Peyer's patch (tissue), 4 donors: ENCODE measurements at regions not wholly inside any gene's neighbourhood (a gene's known extent, or its start where the extent isn't known, plus 50 kb on each side); places are given as distances from the start of the nearest gene placed in this dataset.

ENCODE experiments used
- DNase-seq, 3 donors: peaks; one replicate each; pipeline ENCODE4 v3.0.0-alpha.2; 2017 to 2019
- H3K27ac ChIP-seq, 4 donors: fragments of 200-600 bp; sonication (generic); one replicate each; pipeline ENCODE4 v1.5.1; 2016 to 2019
- H3K27me3 ChIP-seq, 2 donors: fragments of 200-600 bp; sonication (generic); one replicate each; pipeline ENCODE4 v1.5.1; 2019
- H3K36me3 ChIP-seq, 3 donors: fragments of 200-600 bp; sonication (generic); one replicate each; pipeline ENCODE4 v1.5.1; 2016 to 2019
- H3K4me1 ChIP-seq, 4 donors: fragments of 200-600 bp; sonication (generic); one replicate each; pipeline ENCODE4 v1.5.1; 2016 to 2019
- H3K4me3 ChIP-seq, 4 donors: fragments of 200-600 bp; sonication (generic); 1 replicate in 3 of 4; 2 replicates in 1 of 4; pipeline ENCODE4 v1.5.1; 2016 to 2019; ENCODE audit warnings: mild to moderate bottlenecking in 1 of 4
- H3K9me3 ChIP-seq, 4 donors: fragments of 200-600 bp; sonication (generic); one replicate each; pipeline ENCODE4 v1.5.1; 2016 to 2019; ENCODE audit warnings: mild to moderate bottlenecking in 1 of 4
- POLR2A ChIP-seq, 2 donors: fragments of 450-650 bp; IDR thresholded peaks; one replicate each; pipeline ENCODE4 v1.5.1; 2017; ENCODE audit warnings: antibody characterized with exemption in 2 of 2, mild to moderate bottlenecking in 2 of 2, moderate library complexity in 2 of 2
- TF ChIP-seq, protein P1 (sequence below), 6 experiments: fragments of 450-650 bp in 4 of 6; fragments of 200-600 bp in 2 of 6; sonication (generic) in 1 of 6; IDR thresholded peaks; one replicate each; pipeline ENCODE4 v1.5.1; 2017 to 2019; ENCODE audit warnings: antibody characterized with exemption in 6 of 6, mild to moderate bottlenecking in 3 of 6, moderate library complexity in 1 of 6

DNA sequence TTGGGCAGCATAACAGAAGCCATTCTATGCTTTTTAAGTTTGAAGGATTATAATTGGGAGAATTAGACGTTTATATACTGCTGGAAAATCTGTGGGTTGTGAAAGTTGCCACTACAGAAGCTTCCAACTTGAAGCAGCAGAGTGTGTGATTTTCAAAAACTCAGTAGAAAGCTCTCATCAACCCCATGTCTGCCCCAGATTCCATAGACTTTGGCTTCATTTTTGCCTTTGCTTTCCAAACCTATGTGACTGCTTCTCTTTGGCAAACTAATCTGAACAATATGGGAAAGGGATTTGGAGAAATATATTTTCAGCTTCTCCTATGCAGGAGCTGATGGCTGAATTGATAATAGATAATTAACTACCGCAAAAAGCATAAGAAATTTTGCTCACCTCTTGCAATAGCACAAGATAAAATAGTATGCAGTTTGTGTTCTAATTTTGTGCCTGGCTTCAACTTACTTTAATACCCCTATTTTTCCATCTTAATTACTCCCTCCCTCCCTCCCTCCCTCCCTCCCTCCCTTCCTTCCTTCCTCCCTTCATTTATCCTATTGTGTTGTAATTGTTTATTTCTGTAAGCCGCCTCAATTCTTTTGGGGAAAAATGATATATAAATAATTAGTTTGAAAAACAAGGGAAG, 214.1 kb upstream of the HS3ST5 start:
- TF ChIP-seq, protein P1, sequence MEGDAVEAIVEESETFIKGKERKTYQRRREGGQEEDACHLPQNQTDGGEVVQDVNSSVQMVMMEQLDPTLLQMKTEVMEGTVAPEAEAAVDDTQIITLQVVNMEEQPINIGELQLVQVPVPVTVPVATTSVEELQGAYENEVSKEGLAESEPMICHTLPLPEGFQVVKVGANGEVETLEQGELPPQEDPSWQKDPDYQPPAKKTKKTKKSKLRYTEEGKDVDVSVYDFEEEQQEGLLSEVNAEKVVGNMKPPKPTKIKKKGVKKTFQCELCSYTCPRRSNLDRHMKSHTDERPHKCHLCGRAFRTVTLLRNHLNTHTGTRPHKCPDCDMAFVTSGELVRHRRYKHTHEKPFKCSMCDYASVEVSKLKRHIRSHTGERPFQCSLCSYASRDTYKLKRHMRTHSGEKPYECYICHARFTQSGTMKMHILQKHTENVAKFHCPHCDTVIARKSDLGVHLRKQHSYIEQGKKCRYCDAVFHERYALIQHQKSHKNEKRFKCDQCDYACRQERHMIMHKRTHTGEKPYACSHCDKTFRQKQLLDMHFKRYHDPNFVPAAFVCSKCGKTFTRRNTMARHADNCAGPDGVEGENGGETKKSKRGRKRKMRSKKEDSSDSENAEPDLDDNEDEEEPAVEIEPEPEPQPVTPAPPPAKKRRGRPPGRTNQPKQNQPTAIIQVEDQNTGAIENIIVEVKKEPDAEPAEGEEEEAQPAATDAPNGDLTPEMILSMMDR (IDR thresholded peaks at IDR 0.05): no peak
- TF ChIP-seq POLR2A (IDR thresholded peaks at IDR 0.05): no peak
- Histone ChIP-seq H3K27ac (no peak overlapping the region), H3K27me3 (no peaks in the 10 kb centered on the region), H3K9me3 (no peaks in the 10 kb centered on the region), H3K36me3 (no peaks in the 10 kb centered on the region), H3K4me1 (no peaks in the 10 kb centered on the region), H3K4me3 (no peak overlapping the region)
- no peak for DNase-seq

DNA sequence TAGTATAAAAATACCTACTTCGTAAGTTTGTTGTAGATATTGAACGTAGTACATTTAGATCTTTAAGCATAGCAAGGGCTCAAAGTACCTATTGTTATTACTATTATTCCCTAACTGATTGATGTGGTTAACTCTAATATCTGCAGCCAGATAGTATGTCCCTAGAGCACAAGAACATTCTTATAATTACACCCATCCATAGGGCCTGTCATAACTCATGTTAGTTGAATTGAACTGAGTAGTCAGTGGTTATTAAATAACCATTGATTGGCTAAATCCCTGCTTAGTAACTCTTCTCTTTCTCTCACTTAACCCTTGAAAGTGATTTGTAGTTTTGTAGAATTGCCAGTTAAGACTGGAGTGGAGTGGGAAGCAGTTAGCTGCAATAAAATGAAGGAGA, 207.5 kb upstream of the HS3ST5 start:
- H3K4me3 ChIP-seq: no peak overlapping the region
- H3K9me3 ChIP-seq: no peaks in the 10 kb centered on the region
- no peaks in the 10 kb centered on the region for H3K36me3 ChIP-seq
- DNase-seq: no peak
- no peaks in the 10 kb centered on the region for H3K27me3 ChIP-seq
- H3K4me1 ChIP-seq: no peaks in the 10 kb centered on the region
- TF ChIP-seq, protein P1 (IDR thresholded peaks at IDR 0.05): no peak
- no peak for TF ChIP-seq POLR2A (IDR thresholded peaks at IDR 0.05)
- no peak overlapping the region for H3K27ac ChIP-seq

DNA sequence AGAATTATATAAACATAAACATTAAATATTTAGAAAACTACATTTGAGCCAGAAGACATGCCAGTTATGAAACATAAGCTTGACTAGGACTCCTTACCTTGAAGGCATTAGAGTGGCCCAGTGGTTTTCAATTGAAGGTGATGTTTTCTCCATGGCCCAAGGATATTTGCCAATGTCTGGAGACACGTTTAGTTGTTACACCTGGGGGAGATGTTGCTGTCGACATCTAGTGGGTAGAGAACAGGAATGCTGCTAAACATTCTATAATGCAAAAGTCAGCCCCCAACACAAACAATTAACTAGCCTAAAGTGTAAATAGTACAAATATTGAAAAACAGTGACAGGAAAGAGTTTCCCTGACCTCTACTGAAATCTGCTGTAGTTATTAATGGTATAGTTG, 200.9 kb upstream of the HS3ST5 start:
- H3K36me3 ChIP-seq: no peaks in the 10 kb centered on the region
- H3K27me3 ChIP-seq: no peaks in the 10 kb centered on the region
- H3K4me1 ChIP-seq: no peaks in the 10 kb centered on the region
- H3K4me3 ChIP-seq: no peak overlapping the region
- H3K27ac ChIP-seq: no peak overlapping the region
- DNase-seq: no peak
- no peaks in the 10 kb centered on the region for H3K9me3 ChIP-seq
- no peak for TF ChIP-seq POLR2A (IDR thresholded peaks at IDR 0.05)
- TF ChIP-seq, protein P1 (IDR thresholded peaks at IDR 0.05): no peak

DNA sequence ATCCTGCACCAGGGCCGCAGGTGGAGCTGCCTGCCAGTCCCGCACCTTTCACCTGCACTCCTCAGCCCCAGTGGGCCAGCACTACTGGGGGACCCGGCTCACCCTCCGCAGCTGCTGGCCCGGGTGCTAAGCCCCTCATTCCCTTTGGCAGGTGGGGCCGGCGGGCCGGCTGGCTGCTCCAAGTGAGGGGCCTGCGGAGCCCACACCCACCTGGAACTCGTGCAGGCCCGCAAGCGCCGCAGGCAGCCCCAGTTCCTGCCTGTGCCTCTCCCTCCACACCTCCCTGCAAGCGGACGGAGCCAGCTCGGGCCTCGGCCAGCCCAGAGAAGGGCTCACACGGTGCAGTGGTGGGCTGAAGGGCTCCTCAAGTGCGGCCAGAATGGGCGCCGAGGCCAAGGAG, 199.0 kb upstream of the HS3ST5 start:
- H3K4me3 ChIP-seq: no peak overlapping the region

DNA sequence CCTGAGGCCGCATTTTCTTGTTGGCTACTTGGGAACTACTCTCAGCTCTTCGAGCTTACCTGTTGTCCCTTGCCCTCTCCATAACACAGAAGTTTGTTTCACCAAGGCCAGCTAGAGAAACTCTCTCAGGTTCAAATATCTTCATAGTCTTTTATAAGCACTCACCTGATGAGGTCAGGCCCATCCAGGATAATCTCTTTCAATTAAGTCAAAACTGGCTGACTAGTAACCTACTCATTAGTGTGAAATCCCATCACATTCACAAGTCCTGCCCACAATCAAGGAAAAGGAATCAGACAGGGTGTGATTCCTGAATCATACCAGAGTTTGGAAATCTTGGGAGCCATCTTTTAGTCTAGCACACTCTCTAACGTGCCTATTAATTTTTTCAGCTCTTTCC, 195.2 kb upstream of the HS3ST5 start:
- Histone ChIP-seq H3K9me3 (no peaks in the 10 kb centered on the region), H3K36me3 (no peaks in the 10 kb centered on the region), H3K27ac (no peak overlapping the region), H3K4me3 (no peak overlapping the region), H3K27me3 (no peaks in the 10 kb centered on the region), H3K4me1 (no peaks in the 10 kb centered on the region)
- DNase-seq: no peak
- TF ChIP-seq, protein P1 (IDR thresholded peaks at IDR 0.05): no peak
- TF ChIP-seq POLR2A (IDR thresholded peaks at IDR 0.05): no peak

More for the DNA sequence above, 199.0 kb upstream of the HS3ST5 start:
- Histone ChIP-seq H3K27ac (no peak overlapping the region), H3K9me3 (no peaks in the 10 kb centered on the region), H3K4me1 (no peaks in the 10 kb centered on the region), H3K27me3 (no peaks in the 10 kb centered on the region), H3K36me3 (no peaks in the 10 kb centered on the region)
- TF ChIP-seq POLR2A (IDR thresholded peaks at IDR 0.05): no peak
- TF ChIP-seq, protein P1 (IDR thresholded peaks at IDR 0.05): no peak
- DNase-seq: no peak

DNA sequence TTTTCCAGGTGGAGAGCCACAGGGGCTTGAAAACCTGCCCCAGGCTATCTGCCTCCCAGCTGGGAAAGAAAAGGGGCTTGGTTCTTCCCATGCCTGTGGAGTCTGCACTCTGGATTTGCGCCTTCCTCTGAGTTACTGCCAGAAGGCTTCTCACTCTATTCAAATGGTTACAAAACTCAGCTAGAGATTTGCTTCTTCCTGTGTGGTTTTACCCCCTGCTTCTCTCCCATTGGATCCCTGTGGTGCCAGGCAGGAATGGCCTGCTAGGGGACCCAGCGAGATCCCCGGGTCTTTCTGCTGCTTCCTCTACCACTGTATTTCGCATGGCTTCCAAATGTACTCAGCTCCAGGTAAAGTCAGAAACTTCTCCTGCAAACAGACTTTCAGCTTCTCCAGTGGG, 192.0 kb upstream of the HS3ST5 start:
- H3K9me3 ChIP-seq: no peaks in the 10 kb centered on the region
- DNase-seq: no peak
- H3K27ac ChIP-seq: no peak overlapping the region
- no peaks in the 10 kb centered on the region for H3K36me3 ChIP-seq
- no peaks in the 10 kb centered on the region for H3K27me3 ChIP-seq
- no peaks in the 10 kb centered on the region for H3K4me1 ChIP-seq
- no peak overlapping the region for H3K4me3 ChIP-seq
- TF ChIP-seq, protein P1 (IDR thresholded peaks at IDR 0.05): no peak
- no peak for TF ChIP-seq POLR2A (IDR thresholded peaks at IDR 0.05)
